Embryonic facial prominence (tissue), 1 donor: ENCODE measurements at regions not wholly inside any gene's neighbourhood (a gene's known extent, or its start where the extent isn't known, plus 50 kb on each side); places are given as distances from the start of the nearest gene placed in this dataset.

Experiments used
- DNase-seq: peaks from one replicate; pipeline ENCODE4 v3.0.0-alpha.2; 2016; ENCODE audit errors: extremely low spot score

DNA sequence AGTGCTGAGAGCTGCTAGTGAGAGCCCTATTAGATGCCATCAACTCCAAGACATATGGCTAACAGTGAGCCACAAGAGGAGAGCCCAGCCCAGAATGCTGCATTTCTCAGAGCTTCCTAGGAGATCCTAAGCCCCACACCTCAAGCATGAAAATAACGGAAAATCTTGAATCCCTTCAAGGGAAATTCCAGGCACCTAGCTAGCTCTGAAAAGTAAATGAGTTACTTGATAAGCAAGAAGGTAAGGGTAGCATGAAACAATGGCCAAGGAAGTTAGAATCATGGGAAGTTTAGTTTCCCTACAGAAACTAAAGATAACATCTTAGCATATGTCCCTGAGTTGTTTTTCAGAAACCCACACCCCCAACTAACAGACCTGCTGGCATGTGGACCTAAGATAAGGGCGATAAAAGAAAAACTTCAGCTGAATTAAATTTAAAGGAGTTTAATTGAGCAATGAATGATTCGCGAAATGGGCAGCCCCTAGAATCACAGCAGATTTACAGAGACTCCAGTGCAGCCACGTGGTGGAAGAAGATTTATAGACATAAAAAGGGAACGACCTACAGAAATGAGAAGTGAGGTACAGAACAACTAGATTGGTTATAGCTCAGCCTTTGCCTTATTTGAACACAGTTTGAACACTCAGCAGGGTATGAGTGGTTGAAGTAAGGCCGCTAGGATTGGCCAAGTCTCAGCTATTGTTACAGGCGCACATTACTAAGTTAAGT lies 301.3 kb upstream of the DACH1 start:
- DNase-seq: no peak

GRCh38 chr13:72166102-72166650 lies 299.2 kb upstream of the DACH1 start:
- no peak for DNase-seq

GRCh38 chr13:72165276-72165675 lies 298.3 kb upstream of the DACH1 start:
- DNase-seq: no peak

DNA sequence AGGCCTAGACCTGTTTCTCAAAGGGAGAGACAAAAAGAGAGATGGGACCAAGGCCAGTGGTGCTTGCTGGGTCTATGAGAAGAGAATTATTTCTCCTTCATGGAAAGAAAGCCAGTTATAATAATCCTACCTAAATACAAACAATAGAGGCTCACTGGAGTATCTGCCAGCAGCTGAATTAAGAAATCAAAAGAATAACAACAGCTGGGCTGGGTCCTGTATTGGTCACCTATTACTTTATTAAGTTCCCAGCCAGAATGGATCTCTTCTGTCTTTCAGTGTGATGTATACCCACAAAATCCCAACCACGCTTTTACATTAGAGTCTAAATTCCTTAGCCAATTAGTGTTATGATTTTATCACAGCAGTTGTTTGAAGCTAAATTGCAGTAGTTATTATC lies 297.8 kb upstream of the DACH1 start:
- DNase-seq: no peak

DNA sequence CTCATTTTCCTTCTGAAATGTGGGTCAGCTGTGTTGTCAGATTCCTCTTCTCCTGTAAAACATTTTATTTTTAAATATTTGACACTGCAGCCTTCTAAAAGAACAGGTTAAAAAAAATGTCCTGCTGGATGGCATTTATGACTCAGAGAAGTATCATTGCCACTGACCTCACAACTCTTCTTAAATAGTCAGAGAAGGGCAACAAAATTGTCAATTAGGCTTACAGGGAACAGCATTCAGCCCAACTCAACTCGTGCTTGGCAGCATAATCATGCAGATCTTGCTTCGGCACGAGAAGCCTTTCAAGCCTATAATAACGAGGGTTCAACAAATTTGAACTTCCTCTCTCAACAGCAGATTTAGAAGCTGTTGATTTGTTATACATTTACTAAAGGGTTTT lies 296.7 kb upstream of the DACH1 start:
- no peak for DNase-seq

GRCh38 chr13:72160977-72161376 lies 294.0 kb upstream of the DACH1 start:
- no peak for DNase-seq

- no peak for DNase-seq
Measured at GRCh38 chr13:72156760-72157159, 289.8 kb upstream of the DACH1 start.

- DNase-seq: no peak
Measured at GRCh38 chr13:72153272-72153671, 286.3 kb upstream of the DACH1 start.

DNA sequence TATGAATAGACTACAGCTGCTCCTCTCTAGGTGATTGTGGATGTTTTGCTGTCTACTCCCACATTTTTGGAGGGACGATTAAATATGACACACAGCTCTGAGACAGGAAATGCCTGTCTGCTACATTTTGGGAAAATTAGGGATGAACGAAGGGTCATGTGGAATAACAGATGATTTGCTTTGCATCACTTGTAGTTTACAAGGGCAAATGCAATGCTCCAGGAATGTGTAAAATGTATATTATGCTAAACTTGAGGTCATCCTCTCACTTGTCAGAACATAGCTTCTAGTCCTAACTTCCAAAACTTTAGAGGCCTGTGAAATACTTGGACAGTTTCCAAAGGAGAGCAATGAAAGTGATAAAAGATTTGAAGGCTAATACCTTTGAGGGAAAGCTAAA lies 284.2 kb upstream of the DACH1 start:
- DNase-seq: no peak

DNA sequence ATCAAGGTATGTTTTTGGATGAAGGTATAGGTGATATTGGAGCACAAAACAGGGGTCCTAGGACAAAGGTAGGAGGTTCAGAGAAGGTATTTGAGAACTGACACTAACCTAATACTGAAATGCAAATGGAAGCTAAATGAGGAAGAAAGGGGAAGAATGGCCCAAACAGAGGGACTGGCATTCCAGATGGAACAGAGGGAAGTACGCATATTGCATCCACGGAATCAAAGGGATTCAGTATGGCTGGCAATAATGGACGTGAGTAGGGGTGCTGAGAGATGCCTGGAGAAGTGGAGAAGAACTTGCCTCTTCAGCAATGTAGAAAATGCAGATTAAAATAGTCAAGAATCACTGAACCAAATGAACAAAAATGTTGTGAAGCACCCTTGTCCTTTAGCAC lies 283.5 kb upstream of the DACH1 start:
- no peak for DNase-seq

- DNase-seq: no peak
Measured at GRCh38 chr13:72149701-72150100, 282.7 kb upstream of the DACH1 start.

DNA sequence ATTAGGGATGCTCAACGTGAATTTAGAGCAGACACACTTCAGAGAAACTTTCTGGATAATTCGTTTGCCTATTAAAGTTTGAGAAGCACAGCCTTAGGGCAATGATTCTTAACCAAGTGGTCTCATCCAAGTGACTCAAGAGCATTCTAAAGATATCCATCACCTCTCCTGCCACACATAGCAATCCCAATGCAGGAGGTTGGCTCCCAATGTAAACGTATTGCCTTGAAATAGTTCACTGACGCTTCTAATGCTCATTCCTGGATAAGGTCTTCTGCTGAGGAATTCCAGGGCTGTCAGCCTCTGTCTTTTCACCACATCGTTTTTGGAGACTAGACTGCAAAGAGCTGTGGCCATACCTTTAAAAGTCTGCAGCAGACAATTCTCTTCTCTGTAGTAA lies 279.8 kb upstream of the DACH1 start:
- no peak for DNase-seq

DNA sequence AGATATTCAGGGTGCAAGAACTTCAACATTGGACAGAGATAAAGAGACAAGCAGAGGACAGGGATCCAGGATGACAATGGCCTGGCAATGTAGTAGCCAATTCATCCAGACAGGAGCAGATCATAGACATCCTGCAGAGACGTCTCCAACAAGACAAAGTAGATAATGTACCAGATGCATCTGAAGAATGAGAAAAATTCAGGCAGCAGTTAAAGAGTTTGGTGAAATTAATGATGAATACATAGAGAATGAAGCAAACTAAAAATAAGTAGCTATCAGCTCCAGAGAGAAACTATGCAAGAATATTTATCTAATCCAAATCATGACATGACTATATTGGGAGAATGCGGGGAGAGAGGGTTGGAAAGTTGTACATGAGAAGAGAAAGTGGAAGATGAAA lies 278.4 kb upstream of the DACH1 start:
- no peak for DNase-seq

DNA sequence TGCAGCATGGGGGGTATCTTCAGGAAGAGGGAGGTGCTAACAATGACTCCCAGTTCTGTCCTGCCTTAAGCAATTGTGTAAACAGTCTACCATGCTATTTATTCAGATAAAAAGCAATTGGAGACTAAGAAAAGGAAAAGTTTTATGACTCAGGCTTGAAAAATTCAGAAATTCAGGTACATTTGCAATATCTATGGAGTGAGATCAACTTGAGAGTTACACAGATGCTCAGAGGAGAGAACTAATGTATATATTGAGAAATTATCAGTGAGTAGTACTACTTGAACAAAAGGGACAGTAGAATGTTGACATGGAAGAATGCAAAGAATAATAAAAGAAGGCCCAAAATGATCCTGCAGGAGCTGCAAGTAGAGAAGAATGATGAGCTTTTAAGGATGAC lies 277.6 kb upstream of the DACH1 start:
- DNase-seq: no peak

DNA sequence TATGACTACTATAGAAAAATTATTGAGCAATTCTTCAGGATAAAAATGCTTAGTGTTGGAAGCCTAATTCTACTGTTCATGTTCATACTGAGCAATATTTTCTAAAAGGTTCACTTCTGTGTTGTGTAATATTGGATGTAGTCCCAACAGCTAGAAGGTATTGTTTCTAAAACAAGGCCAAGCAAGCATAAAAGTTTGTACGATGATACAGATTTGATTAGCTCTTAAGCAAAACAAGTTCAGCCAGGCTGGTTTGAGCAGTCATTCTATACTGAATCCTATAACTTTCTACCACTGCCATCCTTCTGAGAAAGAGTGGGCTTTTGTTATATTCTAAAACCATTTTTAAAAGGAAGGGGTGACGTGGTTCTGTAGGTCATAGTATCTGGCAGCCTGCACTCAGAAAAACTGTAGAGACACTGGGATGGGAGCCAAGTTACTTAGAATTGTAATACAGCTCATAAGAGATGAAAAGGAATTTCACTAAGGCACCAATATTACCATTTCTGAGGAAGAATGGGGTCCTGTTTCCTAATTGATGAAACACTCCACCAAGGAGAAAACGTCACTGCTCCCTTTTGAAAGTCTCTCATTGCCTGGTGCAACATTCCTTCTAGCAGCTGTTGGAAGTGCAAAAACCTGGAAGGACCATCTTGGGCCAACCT lies 275.0 kb upstream of the DACH1 start:
- DNase-seq: peak; percentile 34

DNA sequence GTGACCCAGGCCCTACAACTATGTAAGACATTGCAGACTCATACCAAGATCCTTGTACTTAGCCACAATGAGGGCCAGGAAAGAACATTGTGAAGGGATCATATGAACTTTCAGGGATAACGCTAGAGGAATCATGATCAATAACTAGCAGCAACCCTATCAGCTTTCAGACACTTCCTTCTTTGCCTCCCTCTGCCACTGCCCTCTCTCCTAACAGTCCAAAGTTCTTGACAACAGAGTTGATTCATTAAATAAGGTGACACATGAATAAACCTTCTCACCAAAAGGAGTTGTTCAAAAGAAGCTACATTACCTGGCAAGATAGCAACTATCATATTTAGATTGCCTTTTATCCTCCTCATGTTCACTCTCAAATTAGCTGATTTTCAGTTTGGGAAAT lies 272.2 kb upstream of the DACH1 start:
- no peak for DNase-seq

- DNase-seq: no peak
Measured at GRCh38 chr13:72132075-72132474, 265.1 kb upstream of the DACH1 start.

DNA sequence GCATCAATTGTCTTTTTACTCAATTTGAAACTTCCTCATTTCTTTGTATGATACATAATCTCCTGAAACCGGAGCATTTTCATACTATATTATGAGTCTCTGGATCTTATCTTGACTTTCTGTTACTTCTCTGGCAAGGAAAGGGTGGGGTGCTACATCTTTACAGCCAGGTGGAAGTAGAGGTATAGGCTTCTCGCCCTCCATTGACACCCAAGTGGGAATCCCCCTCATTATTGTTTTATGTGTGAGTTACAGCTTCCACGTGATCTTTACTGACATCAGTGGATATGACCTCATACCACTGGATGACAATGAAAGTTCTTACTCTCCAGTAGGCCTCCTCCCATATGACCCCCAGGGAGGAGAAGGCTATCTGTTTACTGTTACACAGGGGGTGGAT lies 262.1 kb upstream of the DACH1 start:
- DNase-seq: no peak

GRCh38 chr13:72127031-72127430 lies 260.0 kb upstream of the DACH1 start:
- DNase-seq: no peak

DNA sequence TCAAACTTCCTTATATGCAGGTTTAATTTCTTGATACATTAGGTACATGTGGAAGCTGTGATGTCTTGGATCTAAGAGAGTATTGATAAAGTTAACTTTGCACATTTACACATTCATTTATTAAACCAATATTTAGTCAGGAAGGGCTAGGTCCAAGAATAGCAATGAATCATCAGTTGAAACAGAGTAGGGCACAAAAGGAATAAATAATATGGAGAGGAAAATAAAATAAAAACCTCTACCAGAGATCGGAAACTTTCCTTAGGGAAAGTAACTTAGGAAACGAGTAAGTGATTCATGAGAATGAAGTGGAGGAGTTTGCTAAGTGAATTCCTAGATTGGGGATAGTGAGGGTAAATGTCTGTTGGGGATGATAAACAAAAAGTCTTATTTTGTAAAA lies 259.4 kb upstream of the DACH1 start:
- no peak for DNase-seq

DNA sequence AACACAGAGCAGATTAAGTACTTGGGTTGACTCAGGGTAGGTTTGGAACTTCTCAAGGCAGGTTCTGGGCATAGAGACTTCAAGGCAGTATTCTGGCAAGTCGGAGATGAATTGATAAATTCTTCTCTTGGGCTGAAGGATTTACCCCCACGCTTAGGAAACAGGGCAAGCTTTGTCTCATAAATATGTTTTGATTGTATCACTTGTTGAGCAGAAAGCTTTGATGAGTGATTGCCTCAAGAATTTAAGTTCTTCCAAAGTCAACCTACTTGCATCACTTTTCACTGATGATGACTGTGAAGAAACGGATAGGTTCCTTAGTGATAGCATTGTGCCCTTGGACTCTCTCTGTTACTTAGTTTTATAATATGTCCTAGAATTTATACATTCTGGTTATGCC lies 258.6 kb upstream of the DACH1 start:
- DNase-seq: no peak

GRCh38 chr13:72122661-72123255 lies 255.8 kb upstream of the DACH1 start:
- DNase-seq: no peak

DNA sequence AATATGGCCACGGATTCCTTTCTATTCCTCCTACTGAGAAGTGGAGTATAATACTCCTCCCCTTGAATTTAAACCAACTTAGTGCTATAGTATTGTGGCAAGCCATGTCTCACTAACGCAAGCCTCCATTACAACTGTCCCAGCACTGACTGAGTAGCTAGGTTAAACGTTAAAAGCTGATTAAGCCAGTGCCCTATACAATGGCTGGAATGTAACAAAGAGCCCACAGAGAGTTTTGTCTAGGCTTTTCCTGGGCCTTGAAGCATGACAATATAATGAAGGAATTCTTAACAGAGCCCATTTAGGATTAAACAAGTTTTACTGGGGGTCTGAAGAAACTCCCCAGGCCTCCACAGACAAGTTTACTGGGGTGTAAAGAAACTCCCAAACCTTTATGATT lies 254.5 kb upstream of the DACH1 start:
- no peak for DNase-seq
